Osteoblast (primary cell): ENCODE measurements at regions not wholly inside any gene's neighbourhood (a gene's known extent, or its start where the extent isn't known, plus 50 kb on each side); places are given as distances from the start of the nearest gene placed in this dataset.

Experiments used
- DNase-seq: peaks from one replicate; pipeline ENCODE4 v3.0.0; 2011; ENCODE audit warnings: low spot score, mixed read lengths; ENCODE audit not compliant: insufficient read length; ENCODE audit errors: missing footprints
- H2AFZ ChIP-seq: 2 replicates; pipeline ENCODE4 v1.6.0; 2011; ENCODE audit warnings: mild to moderate bottlenecking, low read length
- H3K27ac ChIP-seq: 2 replicates; pipeline ENCODE4 v1.5.1; 2011; ENCODE audit warnings: mild to moderate bottlenecking, low read depth, low read length, moderate library complexity
- H3K27me3 ChIP-seq: 2 replicates; pipeline ENCODE4 v1.6.0; 2012; ENCODE audit warnings: mild to moderate bottlenecking, control low read depth, inconsistent platforms, low read length, moderate library complexity; ENCODE audit not compliant: insufficient read depth
- H3K36me3 ChIP-seq: 2 replicates; pipeline ENCODE4 v1.5.1; 2011; ENCODE audit warnings: mild to moderate bottlenecking, low read length, control low read depth, moderate library complexity; ENCODE audit not compliant: insufficient read depth
- H3K4me1 ChIP-seq: 2 replicates; pipeline ENCODE4 v1.5.1; 2011; ENCODE audit warnings: mild to moderate bottlenecking, low read length, control low read depth, moderate library complexity; ENCODE audit not compliant: insufficient read depth
- H3K4me2 ChIP-seq: 2 replicates; pipeline ENCODE4 v1.6.0; 2011; ENCODE audit warnings: mild to moderate bottlenecking, low read length; ENCODE audit not compliant: insufficient read depth
- H3K4me3 ChIP-seq: fragments of 200-600 bp; sonication (generic); 3 replicates; pipeline ENCODE4 v1.5.1; 2012; ENCODE audit warnings: mild to moderate bottlenecking, low read length, inconsistent platforms; ENCODE audit not compliant: insufficient read depth
- H3K79me2 ChIP-seq: 2 replicates; pipeline ENCODE4 v1.6.0; 2012; ENCODE audit warnings: mild to moderate bottlenecking, low read length, control low read depth, inconsistent platforms; ENCODE audit not compliant: insufficient read depth
- H3K9me3 ChIP-seq: 2 replicates; pipeline ENCODE4 v1.5.1; 2011; ENCODE audit warnings: low read depth, low read length, control low read depth
- H4K20me1 ChIP-seq: 2 replicates; pipeline ENCODE4 v1.6.0; 2012; ENCODE audit warnings: mild to moderate bottlenecking, low read length, control low read depth; ENCODE audit not compliant: insufficient read depth
- TF ChIP-seq, protein P1 (sequence below): IDR thresholded peaks from 2 replicates; pipeline ENCODE4 v1.5.1; 2011; ENCODE audit warnings: mild to moderate bottlenecking, low read depth, low read length, moderate library complexity; ENCODE audit errors: extremely low read depth

DNA sequence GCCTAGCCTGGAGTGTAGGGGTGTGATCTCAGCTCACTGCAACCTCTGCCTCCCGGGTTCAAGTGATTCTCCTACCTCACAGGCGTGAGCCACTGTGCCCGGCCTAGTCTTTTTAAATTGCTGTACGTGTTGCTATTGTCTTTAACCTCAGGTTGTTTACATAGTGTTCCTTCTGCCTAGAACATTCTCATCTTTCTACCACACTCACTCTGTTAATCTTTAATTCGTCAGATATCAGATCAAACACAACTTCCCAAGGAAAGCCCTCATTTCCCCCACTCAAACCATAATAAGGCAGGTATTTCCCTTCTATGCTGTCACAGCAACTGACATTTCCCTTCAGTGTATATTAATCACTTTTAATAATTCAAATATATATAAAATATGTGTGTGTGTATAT is 1310.0 kb upstream of the C9orf72 start:
- Histone ChIP-seq H3K4me2 (no peak overlapping the region), H3K4me1 (no peaks in the 10 kb centered on the region), H3K27me3 (no peaks in the 10 kb centered on the region), H3K4me3 (no peak overlapping the region), H3K9me3 (no peaks in the 10 kb centered on the region), H2AFZ (no peak overlapping the region), H3K27ac (no peak overlapping the region), H3K79me2 (no peaks in the 10 kb centered on the region), H4K20me1 (no peaks in the 10 kb centered on the region), H3K36me3 (no peaks in the 10 kb centered on the region)
- TF ChIP-seq, protein P1, sequence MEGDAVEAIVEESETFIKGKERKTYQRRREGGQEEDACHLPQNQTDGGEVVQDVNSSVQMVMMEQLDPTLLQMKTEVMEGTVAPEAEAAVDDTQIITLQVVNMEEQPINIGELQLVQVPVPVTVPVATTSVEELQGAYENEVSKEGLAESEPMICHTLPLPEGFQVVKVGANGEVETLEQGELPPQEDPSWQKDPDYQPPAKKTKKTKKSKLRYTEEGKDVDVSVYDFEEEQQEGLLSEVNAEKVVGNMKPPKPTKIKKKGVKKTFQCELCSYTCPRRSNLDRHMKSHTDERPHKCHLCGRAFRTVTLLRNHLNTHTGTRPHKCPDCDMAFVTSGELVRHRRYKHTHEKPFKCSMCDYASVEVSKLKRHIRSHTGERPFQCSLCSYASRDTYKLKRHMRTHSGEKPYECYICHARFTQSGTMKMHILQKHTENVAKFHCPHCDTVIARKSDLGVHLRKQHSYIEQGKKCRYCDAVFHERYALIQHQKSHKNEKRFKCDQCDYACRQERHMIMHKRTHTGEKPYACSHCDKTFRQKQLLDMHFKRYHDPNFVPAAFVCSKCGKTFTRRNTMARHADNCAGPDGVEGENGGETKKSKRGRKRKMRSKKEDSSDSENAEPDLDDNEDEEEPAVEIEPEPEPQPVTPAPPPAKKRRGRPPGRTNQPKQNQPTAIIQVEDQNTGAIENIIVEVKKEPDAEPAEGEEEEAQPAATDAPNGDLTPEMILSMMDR = no peak
- no peak for DNase-seq

DNA sequence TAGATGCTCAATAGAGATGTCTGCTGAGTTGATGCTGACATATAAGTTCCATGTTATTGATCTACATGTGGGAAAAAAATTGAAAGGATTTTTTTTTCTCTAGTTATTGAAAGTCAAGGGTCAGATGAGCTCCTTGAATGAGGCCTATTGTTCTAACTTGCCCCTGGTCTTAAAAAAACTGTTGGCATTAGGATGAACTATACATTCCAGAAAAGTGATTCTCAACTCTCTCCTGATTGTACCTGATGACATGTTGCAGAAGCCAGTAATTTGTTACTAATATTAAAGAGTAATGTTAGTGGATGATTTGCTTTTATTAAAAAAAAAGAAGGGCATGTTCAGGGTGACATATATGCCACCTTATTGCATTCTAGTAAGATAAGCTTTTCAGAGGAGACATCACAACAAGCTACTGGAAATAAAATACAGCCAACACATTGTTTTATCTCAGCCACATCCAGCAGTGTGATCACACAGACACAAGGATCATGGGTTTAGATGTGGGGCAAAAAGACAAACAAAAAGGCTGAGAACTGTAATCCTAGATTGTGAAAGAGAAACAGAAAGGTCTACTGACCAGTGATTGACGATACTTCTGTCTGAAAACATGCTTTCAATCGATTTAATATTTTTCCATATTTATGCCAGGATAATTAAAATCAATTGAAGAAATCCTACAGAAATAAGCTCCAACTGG is 1314.1 kb upstream of the C9orf72 start:
- no peak overlapping the region for H3K27ac ChIP-seq
- no peaks in the 10 kb centered on the region for H3K4me1 ChIP-seq
- H3K36me3 ChIP-seq = no peaks in the 10 kb centered on the region
- TF ChIP-seq, protein P1 = no peak
- no peak overlapping the region for H2AFZ ChIP-seq
- no peak overlapping the region for H3K4me2 ChIP-seq
- H3K9me3 ChIP-seq = no peaks in the 10 kb centered on the region
- no peaks in the 10 kb centered on the region for H4K20me1 ChIP-seq
- no peak for DNase-seq
- no peaks in the 10 kb centered on the region for H3K79me2 ChIP-seq
- H3K4me3 ChIP-seq = no peak overlapping the region
- H3K27me3 ChIP-seq = no peaks in the 10 kb centered on the region

DNA sequence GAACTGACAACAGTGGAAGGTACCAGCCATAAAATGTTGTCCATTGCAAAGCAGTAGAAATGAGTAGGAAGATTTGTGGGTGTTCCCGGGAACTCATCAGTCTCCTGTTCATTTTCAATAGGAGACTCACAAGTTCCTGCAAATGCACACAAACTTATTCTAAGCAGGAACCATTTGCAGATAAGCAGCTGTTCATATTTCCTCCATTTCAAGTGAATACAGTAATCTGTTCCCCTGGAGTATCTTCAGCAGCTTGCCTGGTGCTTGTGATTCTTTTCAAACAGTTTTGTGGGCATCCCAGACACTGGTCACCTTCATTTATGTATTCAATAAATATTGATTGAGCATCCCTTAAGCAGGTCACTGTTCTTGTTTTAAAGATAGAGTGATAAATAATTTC is 1315.5 kb upstream of the C9orf72 start:
- no peak overlapping the region for H2AFZ ChIP-seq
- TF ChIP-seq, protein P1 = no peak
- H3K4me3 ChIP-seq = no peak overlapping the region
- H3K36me3 ChIP-seq = no peaks in the 10 kb centered on the region
- H3K79me2 ChIP-seq = no peaks in the 10 kb centered on the region
- no peaks in the 10 kb centered on the region for H3K4me1 ChIP-seq
- no peaks in the 10 kb centered on the region for H3K9me3 ChIP-seq
- DNase-seq = no peak
- no peak overlapping the region for H3K4me2 ChIP-seq
- no peaks in the 10 kb centered on the region for H4K20me1 ChIP-seq
- H3K27me3 ChIP-seq = no peaks in the 10 kb centered on the region
- H3K27ac ChIP-seq = no peak overlapping the region

DNA sequence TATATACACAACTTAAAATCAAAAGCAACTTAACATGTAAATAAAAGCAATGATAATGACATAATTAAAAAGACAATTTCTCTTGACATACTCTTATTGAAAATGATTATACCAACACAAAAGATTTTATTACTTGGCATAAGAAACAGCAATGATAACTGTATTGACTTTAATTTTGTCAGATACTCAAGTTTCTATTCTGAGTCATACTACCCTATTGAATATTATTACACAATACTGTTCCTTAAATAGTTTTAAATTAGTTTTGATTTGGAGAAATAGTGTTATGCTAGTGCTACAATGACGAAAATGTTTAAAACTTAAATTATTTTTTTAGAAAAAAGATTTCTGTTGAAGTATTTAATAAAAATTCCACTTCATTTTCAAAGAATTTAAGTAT is 1319.3 kb upstream of the C9orf72 start:
- no peaks in the 10 kb centered on the region for H3K79me2 ChIP-seq
- H3K27me3 ChIP-seq = no peaks in the 10 kb centered on the region
- no peak overlapping the region for H3K4me2 ChIP-seq
- H4K20me1 ChIP-seq = no peaks in the 10 kb centered on the region
- no peak overlapping the region for H2AFZ ChIP-seq
- TF ChIP-seq, protein P1 = no peak
- no peak overlapping the region for H3K4me3 ChIP-seq
- no peaks in the 10 kb centered on the region for H3K36me3 ChIP-seq
- no peak for DNase-seq
- H3K4me1 ChIP-seq = no peaks in the 10 kb centered on the region
- no peak overlapping the region for H3K27ac ChIP-seq
- no peaks in the 10 kb centered on the region for H3K9me3 ChIP-seq
